GM12878 (cell line): ENCODE measurements at regions not wholly inside any gene's neighbourhood (a gene's known extent, or its start where the extent isn't known, plus 50 kb on each side); places are given as distances from the start of the nearest gene placed in this dataset.

Experiments
- CREM ChIP-seq: IDR thresholded peaks from 2 replicates; pipeline ENCODE4 v1.6.1; 2014; ENCODE audit warnings: antibody characterized with exemption, low read depth
- EZH2 ChIP-seq: IDR thresholded peaks from 2 replicates; pipeline ENCODE4 v1.6.1; 2012; ENCODE audit warnings: low read depth, mild to moderate bottlenecking, control low read depth, inconsistent platforms, low read length, borderline replicate concordance; ENCODE audit not compliant: control insufficient read depth
- NR2C2 ChIP-seq: IDR thresholded peaks from 2 replicates; pipeline ENCODE4 v1.6.1; 2011; ENCODE audit warnings: borderline replicate concordance, low read depth; ENCODE audit not compliant: control insufficient read depth, insufficient read length
- RAD21 ChIP-seq: IDR thresholded peaks from 2 replicates; pipeline ENCODE4 v1.6.1; 2011; ENCODE audit warnings: mild to moderate bottlenecking, low read depth, low read length, moderate library complexity; ENCODE audit not compliant: insufficient read depth
- SIN3A ChIP-seq: IDR thresholded peaks from 2 replicates; pipeline ENCODE4 v1.6.1; 2012; ENCODE audit warnings: low read depth, low read length, improper control_type of control experiment
- STAT1 ChIP-seq: fragments of 450-650 bp; conservative IDR thresholded peaks from 2 replicates; pipeline ENCODE4 v1.6.1; 2014; ENCODE audit warnings: antibody characterized with exemption, mild to moderate bottlenecking

DNA sequence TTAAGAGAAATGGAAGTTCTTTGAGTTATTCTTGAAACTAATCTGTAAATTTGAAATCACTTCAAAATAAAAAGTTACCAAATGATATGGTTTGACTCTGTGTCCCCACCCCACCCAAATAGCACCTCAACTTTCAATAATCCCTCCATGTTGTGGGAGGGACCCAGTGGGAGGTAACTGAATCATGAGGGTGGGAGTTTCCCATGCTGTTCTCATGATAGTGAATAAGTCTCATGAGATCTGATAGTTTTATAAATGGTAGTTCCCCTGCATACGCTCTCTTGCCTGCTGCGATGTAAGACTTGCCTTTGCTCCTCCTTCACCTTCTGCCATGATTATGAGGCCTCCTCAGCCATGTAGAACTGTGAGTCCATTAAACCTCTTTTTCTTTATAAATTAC is 690.7 kb upstream of the ZNF385D start:
- TF ChIP-seq EZH2 (no peak), SIN3A (no peak), RAD21 (no peak), STAT1 (no peak), NR2C2 (no peak), CREM (no peak)
